Effector memory CD4-positive, alpha-beta T cell (primary cell): ENCODE measurements at regions not wholly inside any gene's neighbourhood (a gene's known extent, or its start where the extent isn't known, plus 50 kb on each side); places are given as distances from the start of the nearest gene placed in this dataset.
"Not testable (repeated sequence)": the region's sequence is repeated elsewhere in the genome, so short reads cannot be mapped to it uniquely, and the experiment has no call there.

ENCODE experiments used
- DNase-seq, 3 donors: peaks; one replicate each; pipeline ENCODE4 v3.0.0-alpha.2; 2020
- H3K27ac ChIP-seq: 2 replicates; pipeline ENCODE4 v1.7.0; 2013; ENCODE audit warnings: mild to moderate bottlenecking, low read length, moderate library complexity; ENCODE audit not compliant: insufficient read depth, poor library complexity, severe bottlenecking
- H3K27me3 ChIP-seq: replicated peaks from 2 replicates; pipeline ENCODE4 v1.7.0; 2013; ENCODE audit warnings: mild to moderate bottlenecking, low read length; ENCODE audit not compliant: insufficient read depth, control insufficient read depth, poor library complexity, severe bottlenecking
- H3K36me3 ChIP-seq: 2 replicates; pipeline ENCODE4 v1.7.0; 2013; ENCODE audit warnings: mild to moderate bottlenecking, low read length, moderate library complexity; ENCODE audit not compliant: control insufficient read depth, insufficient read depth
- H3K4me1 ChIP-seq: 2 replicates; pipeline ENCODE4 v1.7.0; 2013; ENCODE audit warnings: low read length, mild to moderate bottlenecking; ENCODE audit not compliant: control insufficient read depth, insufficient read depth, poor library complexity, severe bottlenecking
- H3K4me3 ChIP-seq: 2 replicates; pipeline ENCODE4 v1.7.0; 2013; ENCODE audit warnings: low read length, low read depth, mild to moderate bottlenecking; ENCODE audit not compliant: insufficient read depth, poor library complexity, severe bottlenecking
- H3K9me3 ChIP-seq: 2 replicates; pipeline ENCODE4 v1.7.0; 2013; ENCODE audit warnings: mild to moderate bottlenecking, low read length, moderate library complexity; ENCODE audit not compliant: control insufficient read depth

GRCh38 chr12:131204416-131205274 lies 250.9 kb downstream of the ADGRD1 start:
- Histone ChIP-seq H3K27ac (no peak overlapping the region), H3K36me3 (no peaks in the 10 kb centered on the region), H3K9me3 (no peaks in the 10 kb centered on the region), H3K27me3 (no peaks in the 10 kb centered on the region), H3K4me1 (no peaks in the 10 kb centered on the region), H3K4me3 (no peak overlapping the region)
- DNase-seq, result no peak

- H3K4me1 ChIP-seq, H3K27me3 ChIP-seq, H3K4me3 ChIP-seq, H3K36me3 ChIP-seq, DNase-seq, H3K27ac ChIP-seq, H3K9me3 ChIP-seq: not testable (repeated sequence)
Observed at GRCh38 chr12:131205275-131205933, 251.7 kb downstream of the ADGRD1 start.

GRCh38 chr12:131206630-131207299 lies 253.1 kb downstream of the ADGRD1 start:
- H3K4me1 ChIP-seq, DNase-seq, H3K27me3 ChIP-seq, H3K27ac ChIP-seq, H3K4me3 ChIP-seq, H3K36me3 ChIP-seq, H3K9me3 ChIP-seq: not testable (repeated sequence)

- H3K4me1 ChIP-seq, H3K9me3 ChIP-seq, H3K27me3 ChIP-seq, DNase-seq, H3K27ac ChIP-seq, H3K4me3 ChIP-seq, H3K36me3 ChIP-seq: not testable (repeated sequence)
Observed at GRCh38 chr12:131207300-131207660, 253.6 kb downstream of the ADGRD1 start.

GRCh38 chr12:131207841-131208240 lies 254.1 kb downstream of the ADGRD1 start:
- not testable (repeated sequence) for H3K27ac ChIP-seq, H3K4me3 ChIP-seq, H3K4me1 ChIP-seq, DNase-seq, H3K27me3 ChIP-seq, H3K36me3 ChIP-seq, H3K9me3 ChIP-seq

GRCh38 chr12:131208425-131208824 lies 254.7 kb downstream of the ADGRD1 start:
- Histone ChIP-seq H3K4me3 (no peak overlapping the region), H3K4me1 (no peaks in the 10 kb centered on the region), H3K9me3 (no peaks in the 10 kb centered on the region), H3K27ac (no peak overlapping the region), H3K27me3 (no peaks in the 10 kb centered on the region), H3K36me3 (no peaks in the 10 kb centered on the region)
- DNase-seq, result no peak

GRCh38 chr12:131209082-131210070 lies 255.7 kb downstream of the ADGRD1 start:
- no peaks in the 10 kb centered on the region for H3K9me3 ChIP-seq
- no peak for DNase-seq

GRCh38 chr12:131210506-131211339 lies 257.0 kb downstream of the ADGRD1 start:
- Histone ChIP-seq H3K27me3 (no peaks in the 10 kb centered on the region), H3K27ac (no peak overlapping the region), H3K4me3 (no peak overlapping the region), H3K36me3 (no peaks in the 10 kb centered on the region), H3K4me1 (no peaks in the 10 kb centered on the region), H3K9me3 (no peaks in the 10 kb centered on the region)
- no peak for DNase-seq

More at GRCh38 chr12:131209082-131210070, 255.7 kb downstream of the ADGRD1 start:
- Histone ChIP-seq H3K4me3 (no peak overlapping the region), H3K27ac (no peak overlapping the region), H3K27me3 (no peaks in the 10 kb centered on the region), H3K4me1 (no peaks in the 10 kb centered on the region), H3K36me3 (no peaks in the 10 kb centered on the region)
